Liver (tissue), 8 donors: ENCODE measurements at regions not wholly inside any gene's neighbourhood (a gene's known extent, or its start where the extent isn't known, plus 50 kb on each side); places are given as distances from the start of the nearest gene placed in this dataset.

Experiments used
- DNase-seq: peaks from one replicate; pipeline ENCODE4 v3.0.0-alpha.2; 2017; ENCODE audit warnings: low spot score
- H3K27ac ChIP-seq, 2 donors: one replicate each; pipeline ENCODE4 v1.7.0; 2013; ENCODE audit warnings: inconsistent platforms in 2 of 2, low read length in 2 of 2, control low read depth in 1 of 2, low read depth in 1 of 2, mild to moderate bottlenecking in 1 of 2
- H3K27me3 ChIP-seq, 4 donors: one replicate each; pipeline versions ENCODE4 v1.6.1 to v1.7.0; 2013; ENCODE audit warnings: low read length in 3 of 4, inconsistent platforms in 1 of 4, mild to moderate bottlenecking in 1 of 4, moderate library complexity in 1 of 4; ENCODE audit not compliant: control insufficient read depth in 4 of 4, insufficient read depth in 4 of 4
- H3K36me3 ChIP-seq, 4 donors: one replicate each; pipeline versions ENCODE4 v1.6.1 to v1.7.0; 2013; ENCODE audit warnings: low read length in 3 of 4, mild to moderate bottlenecking in 3 of 4, low read depth in 1 of 4, moderate library complexity in 1 of 4; ENCODE audit not compliant: control insufficient read depth in 4 of 4, insufficient read depth in 3 of 4
- H3K4me1 ChIP-seq, 4 donors: one replicate each; pipeline versions ENCODE4 v1.6.1 to v1.7.0; 2013; ENCODE audit warnings: low read length in 3 of 4, mild to moderate bottlenecking in 3 of 4, moderate library complexity in 1 of 4; ENCODE audit not compliant: control insufficient read depth in 4 of 4, insufficient read depth in 4 of 4
- H3K4me3 ChIP-seq, 3 donors: one replicate each; pipeline versions ENCODE4 v1.6.1 to v1.7.0; 2013; ENCODE audit warnings: low read length in 3 of 3, control low read depth in 1 of 3, low read depth in 1 of 3, mild to moderate bottlenecking in 1 of 3
- H3K9ac ChIP-seq, 2 donors: one replicate each; pipeline ENCODE4 v1.7.0; 2013; ENCODE audit warnings: low read length in 2 of 2, mild to moderate bottlenecking in 2 of 2, moderate library complexity in 2 of 2, control low read depth in 1 of 2, low read depth in 1 of 2
- H3K9me3 ChIP-seq, 4 donors: one replicate each; pipeline versions ENCODE4 v1.6.1 to v1.7.0; 2013; ENCODE audit warnings: low read length in 3 of 4; ENCODE audit not compliant: control insufficient read depth in 4 of 4
- ATF3 ChIP-seq: IDR thresholded peaks from 2 replicates; pipeline ENCODE4 v1.6.1; 2016; ENCODE audit warnings: antibody characterized with exemption
- CTCF ChIP-seq: fragments of 150-350 bp; IDR thresholded peaks from 2 replicates; pipeline ENCODE4 v1.5.1; 2017; ENCODE audit warnings: improper control_type of control experiment, low read depth, low read length; ENCODE audit not compliant: missing input control
- FOXA2 ChIP-seq: IDR thresholded peaks from 2 replicates; pipeline ENCODE4 v1.6.1; 2016; ENCODE audit warnings: antibody characterized with exemption
- HNF4A ChIP-seq, 2 donors: conservative IDR thresholded peaks; 2 replicates each; pipeline ENCODE4 v1.6.1; 2016; ENCODE audit warnings: antibody characterized with exemption in 2 of 2, mild to moderate bottlenecking in 2 of 2
- HNF4G ChIP-seq: IDR thresholded peaks from 2 replicates; pipeline ENCODE4 v1.6.1; 2016; ENCODE audit warnings: antibody characterized with exemption
- MAX ChIP-seq: IDR thresholded peaks from 2 replicates; pipeline ENCODE4 v1.6.1; 2016; ENCODE audit warnings: antibody characterized with exemption
- NR2F2 ChIP-seq: IDR thresholded peaks from 2 replicates; pipeline ENCODE4 v1.6.1; 2016; ENCODE audit warnings: antibody characterized with exemption
- RAD21 ChIP-seq, 2 donors: IDR thresholded peaks; 2 replicates each; pipeline ENCODE4 v1.6.1; 2016; ENCODE audit warnings: antibody characterized with exemption in 2 of 2, mild to moderate bottlenecking in 2 of 2
- SP1 ChIP-seq: IDR thresholded peaks from 2 replicates; pipeline ENCODE4 v1.6.1; 2018; ENCODE audit warnings: antibody characterized with exemption, mild to moderate bottlenecking
- TAF1 ChIP-seq: conservative IDR thresholded peaks from 2 replicates; pipeline ENCODE4 v1.6.1; 2016; ENCODE audit warnings: antibody characterized with exemption, mild to moderate bottlenecking
- YY1 ChIP-seq: IDR thresholded peaks from 2 replicates; pipeline ENCODE4 v1.6.1; 2016; ENCODE audit warnings: antibody characterized with exemption, mild to moderate bottlenecking
- ZBTB33 ChIP-seq: IDR thresholded peaks from 2 replicates; pipeline ENCODE4 v1.6.1; 2016; ENCODE audit warnings: antibody characterized with exemption
- WGBS: extraction: QIAGEN DNeasy Blood & Tissue Kit; methylation state at CpG from one replicate; pipeline ENCODE4 v1.1.7; 2013; 5-methylcytosine and 5-hydroxymethylcytosine counted together
- donor health status: healthy.
- donor health status: healthy.
- donor health status: healthy.
- donor health status: healthy.
- donor health status: healthy.

- TF ChIP-seq HNF4A (conservative IDR thresholded peaks at IDR 0.05) (no peak), MAX (no peak), CTCF (no peak), SP1 (no peak), FOXA2 (no peak), ATF3 (no peak), HNF4G (no peak)
These were observed 937.6 kb downstream of the BRD1 start (continued) for GRCh38 chr22:48889887-48890692.

GRCh38 chr22:48889209-48889830, 938.4 kb downstream of the BRD1 start:
- no peak for TF ChIP-seq HNF4A (conservative IDR thresholded peaks at IDR 0.05)
- TF ChIP-seq FOXA2, result no peak
- no peak for TF ChIP-seq CTCF
- TF ChIP-seq ZBTB33, result no peak
- no peak for TF ChIP-seq SP1
- no peak for TF ChIP-seq NR2F2
- TF ChIP-seq RAD21 (IDR thresholded peaks at IDR 0.05), result no peak
- TF ChIP-seq TAF1, result no peak
- TF ChIP-seq YY1, result no peak
- TF ChIP-seq HNF4G, result no peak
- Histone ChIP-seq H3K27me3 (no peaks in the 10 kb centered on the region), H3K9ac (no peak overlapping the region), H3K9me3 (peaks cover 0 to 5% (median 2%) of the 10 kb centered on the region in 4 donors), H3K27ac (no peak overlapping the region), H3K4me3 (no peak overlapping the region), H3K4me1 (no peaks in the 10 kb centered on the region), H3K36me3 (no peaks in the 10 kb centered on the region)
- DNase-seq, result no peak
- 84% methylated on average over 14 of the region's 14 CpGs for WGBS
